ENCODE measurements at regions not wholly inside any gene's neighbourhood (a gene's known extent, or its start where the extent isn't known, plus 50 kb on each side); places are given as distances from the start of the nearest gene placed in this dataset.

DNA sequence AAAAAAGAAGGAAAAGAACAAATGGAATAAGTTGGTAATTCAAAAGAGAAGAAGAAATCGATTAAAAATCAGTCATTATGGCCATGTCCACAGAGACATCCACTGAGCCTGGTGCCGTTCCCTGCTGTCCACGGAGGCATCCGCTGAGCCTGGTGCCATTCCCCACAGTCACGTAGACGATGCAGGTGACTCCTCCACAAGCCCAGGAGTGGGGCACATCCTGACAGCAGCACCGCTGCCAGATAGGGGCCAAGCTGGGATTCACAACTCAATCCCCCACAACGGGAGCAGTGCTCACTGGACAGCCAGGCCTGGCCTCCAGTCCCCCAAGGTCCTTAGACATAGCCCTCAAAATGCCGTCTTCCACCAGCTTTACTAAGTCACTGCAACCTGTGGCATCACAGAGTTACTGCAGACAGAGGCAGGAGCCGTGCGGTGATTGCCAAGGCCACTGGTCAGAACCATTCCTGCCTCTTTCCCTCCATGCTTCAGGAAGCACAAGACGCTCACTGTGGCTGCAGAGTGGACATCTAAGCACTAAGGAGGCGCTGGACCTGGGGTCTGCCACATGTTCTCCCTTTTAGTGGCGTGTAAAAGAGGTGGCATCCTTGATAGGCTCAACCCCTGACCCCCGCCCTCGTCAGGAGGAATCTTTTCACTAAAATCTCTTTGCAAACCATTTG, 131.5 kb upstream of the SPACA7 start:
- no peak overlapping the region for H3K27ac Mint-ChIP-seq
- no peaks in the 10 kb centered on the region for H3K4me1 Mint-ChIP-seq
- no peaks in the 10 kb centered on the region for H3K27me3 Mint-ChIP-seq
- no peak for ATAC-seq (replicated peaks)
- no peaks in the 10 kb centered on the region for H3K36me3 Mint-ChIP-seq (ENCODE audit: low read depth)
- H3K4me3 Mint-ChIP-seq, result no peak overlapping the region
- H3K9me3 Mint-ChIP-seq, result no peaks in the 10 kb centered on the region

DNA sequence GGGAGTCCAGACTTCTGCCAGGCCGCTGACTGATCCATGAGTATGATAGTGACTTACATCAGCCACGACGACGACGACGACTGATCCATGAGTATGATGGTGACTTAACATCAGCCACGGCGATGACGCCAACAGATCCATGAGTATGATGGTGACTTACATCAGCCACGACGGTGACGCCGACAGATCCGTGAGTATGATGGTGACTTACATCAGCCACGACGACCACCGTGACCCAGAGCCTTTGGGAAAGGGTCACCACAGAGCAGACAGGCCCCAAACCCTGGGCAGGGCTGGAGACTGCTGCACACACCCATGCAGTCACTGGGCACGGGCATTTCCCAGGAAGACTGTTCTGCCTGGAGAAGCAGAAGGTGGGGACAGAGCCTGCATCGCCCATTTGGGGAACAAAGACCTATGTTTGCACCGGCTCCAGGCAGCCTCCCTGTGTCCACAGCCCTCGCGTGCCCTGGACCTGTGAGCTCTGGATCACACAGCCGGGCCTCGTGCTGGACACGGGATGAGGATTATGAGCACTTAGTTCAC, 130.9 kb upstream of the SPACA7 start:
- Mint-ChIP-seq H3K9me3 (no peaks in the 10 kb centered on the region), H3K36me3 (ENCODE audit: low read depth) (no peaks in the 10 kb centered on the region), H3K27me3 (peaks cover 4% of the 10 kb centered on the region), H3K27ac (no peak overlapping the region), H3K4me1 (no peaks in the 10 kb centered on the region), H3K4me3 (no peak overlapping the region)
- ATAC-seq (replicated peaks), result no peak

DNA sequence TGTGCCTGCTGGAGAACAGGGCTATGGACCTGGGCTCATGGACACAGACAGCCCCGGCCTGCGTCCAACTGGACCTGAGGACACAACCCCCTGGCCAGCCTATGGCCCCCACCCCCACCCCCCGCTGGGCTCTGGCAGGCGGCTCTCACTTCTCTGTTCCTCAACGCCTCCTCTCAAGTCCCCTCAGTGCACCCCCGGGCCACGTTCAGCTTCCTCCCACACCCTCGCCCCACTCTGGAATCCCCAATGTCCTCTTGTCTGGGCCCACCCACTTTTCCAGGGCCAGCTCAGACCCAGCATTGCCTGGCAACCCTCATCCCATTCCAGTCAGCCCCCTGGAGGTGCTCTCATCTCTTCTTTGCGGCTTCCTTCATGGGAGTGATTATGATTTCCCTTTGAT, 130.2 kb upstream of the SPACA7 start:
- no peak overlapping the region for H3K27ac Mint-ChIP-seq
- H3K9me3 Mint-ChIP-seq, result no peaks in the 10 kb centered on the region
- ATAC-seq (replicated peaks), result no peak

DNA sequence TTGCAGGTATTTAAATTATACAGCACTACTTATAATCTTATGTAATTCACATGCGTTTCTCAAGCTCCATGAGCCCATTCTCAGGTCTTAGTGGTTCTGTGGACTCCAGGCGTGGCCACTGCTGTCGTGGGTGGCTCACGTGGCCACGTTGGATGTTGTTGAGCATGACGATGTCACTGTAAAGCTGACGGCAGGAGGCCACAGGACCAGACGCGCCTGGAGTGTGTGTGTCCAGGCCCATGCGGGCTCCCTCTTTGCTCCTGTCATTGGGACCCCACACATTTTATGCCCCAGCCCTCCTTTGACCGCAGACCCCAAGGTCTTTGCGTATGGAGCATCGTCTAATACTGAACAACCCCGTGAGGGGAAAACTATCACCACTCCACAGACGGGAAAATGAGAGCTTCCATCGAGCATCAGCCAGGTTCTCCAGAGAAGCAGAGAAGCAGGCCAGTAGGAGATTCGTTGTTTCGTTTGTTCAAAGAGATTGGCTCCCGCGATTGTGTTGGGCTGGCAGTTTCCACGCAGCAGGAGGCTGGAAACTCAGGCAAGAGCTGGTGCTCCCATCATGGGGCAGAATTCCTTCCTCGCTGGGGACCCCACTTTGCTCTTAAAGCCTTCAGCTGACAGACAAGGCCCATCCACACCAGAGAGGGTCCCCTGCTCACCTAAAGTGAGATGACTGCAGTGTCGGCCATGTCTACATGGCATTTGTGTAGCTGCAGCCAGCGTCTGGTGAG, 129.3 kb upstream of the SPACA7 start:
- no peak for ATAC-seq (replicated peaks)
- no peaks in the 10 kb centered on the region for H3K4me1 Mint-ChIP-seq
- no peaks in the 10 kb centered on the region for H3K9me3 Mint-ChIP-seq
- peaks cover 4% of the 10 kb centered on the region for H3K27me3 Mint-ChIP-seq
- H3K36me3 Mint-ChIP-seq (ENCODE audit: low read depth), result no peaks in the 10 kb centered on the region
- H3K27ac Mint-ChIP-seq, result no peak overlapping the region
- H3K4me3 Mint-ChIP-seq, result no peak overlapping the region

More for the DNA sequence above, 130.2 kb upstream of the SPACA7 start:
- H3K4me1 Mint-ChIP-seq, result no peaks in the 10 kb centered on the region
- H3K36me3 Mint-ChIP-seq (ENCODE audit: low read depth), result no peaks in the 10 kb centered on the region
- peaks cover 4% of the 10 kb centered on the region for H3K27me3 Mint-ChIP-seq
- no peak overlapping the region for H3K4me3 Mint-ChIP-seq

DNA sequence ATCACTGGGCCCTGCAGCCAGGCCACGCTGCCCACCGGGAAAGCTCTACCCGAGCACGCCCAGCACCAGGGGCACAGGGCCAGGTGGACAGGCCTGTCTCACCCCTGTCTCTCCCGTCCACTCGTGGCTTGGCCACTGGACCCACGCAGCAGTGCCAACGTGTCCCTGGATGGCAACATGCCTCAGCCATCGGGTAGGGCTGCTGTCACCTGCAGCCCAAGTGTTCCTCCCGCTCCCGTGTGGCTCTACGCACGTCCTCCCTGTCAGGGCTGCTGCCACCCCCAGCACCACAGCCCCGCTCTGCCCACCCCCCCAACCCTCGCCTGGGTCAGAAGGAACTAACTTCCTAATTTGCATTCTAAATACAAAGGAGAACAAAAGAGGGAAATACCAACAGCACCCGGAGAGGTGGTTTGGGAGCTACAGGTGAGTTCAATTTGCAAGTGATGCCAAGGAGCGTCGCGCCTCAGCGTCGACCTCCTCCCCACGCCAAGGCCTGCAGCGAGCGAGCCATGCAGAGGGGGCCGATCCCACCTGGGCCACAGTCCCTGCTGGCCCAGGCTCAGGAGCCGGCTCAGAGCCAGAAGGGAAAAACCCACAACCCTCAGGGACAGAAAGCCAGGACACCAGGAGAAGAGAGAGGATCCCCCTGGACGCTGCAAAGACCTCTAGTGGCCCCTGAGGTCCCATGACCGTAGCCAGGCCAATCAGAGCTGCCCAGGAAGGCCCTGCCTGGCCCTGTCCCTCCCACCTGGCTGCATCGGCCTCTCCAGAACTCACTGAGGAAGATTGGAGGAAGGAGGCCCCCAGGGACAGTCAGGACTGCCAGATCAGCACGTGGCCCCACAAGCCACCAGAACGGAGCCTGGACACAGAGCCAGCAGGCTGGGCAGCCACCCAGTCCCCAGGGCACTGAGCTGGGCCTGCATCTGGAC, 128.4 kb upstream of the SPACA7 start:
- H3K4me1 Mint-ChIP-seq, result no peaks in the 10 kb centered on the region
- H3K27ac Mint-ChIP-seq, result no peak overlapping the region
- H3K27me3 Mint-ChIP-seq, result peaks cover 4% of the 10 kb centered on the region
- no peaks in the 10 kb centered on the region for H3K36me3 Mint-ChIP-seq (ENCODE audit: low read depth)
- H3K9me3 Mint-ChIP-seq, result no peaks in the 10 kb centered on the region
- no peak overlapping the region for H3K4me3 Mint-ChIP-seq
- no peak for ATAC-seq (replicated peaks)

DNA sequence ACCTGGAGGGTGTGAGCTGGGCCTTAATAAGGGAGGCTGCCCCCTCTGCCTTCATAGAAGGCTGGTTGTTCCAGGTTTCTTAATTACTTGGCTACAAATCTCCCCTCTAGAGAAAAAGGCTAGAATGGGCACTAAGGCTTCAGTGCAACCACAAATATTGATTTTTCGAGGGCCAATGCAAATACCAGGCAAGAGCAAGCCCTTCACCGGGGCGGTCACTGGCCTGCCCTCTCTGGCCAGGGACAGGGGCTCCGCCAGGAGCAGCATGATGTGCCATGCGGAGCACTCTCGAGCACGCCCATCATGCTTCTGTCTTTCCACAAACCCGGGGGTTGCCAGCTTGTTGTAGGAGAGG, 127.8 kb upstream of the SPACA7 start:
- H3K9me3 Mint-ChIP-seq, result no peaks in the 10 kb centered on the region
- H3K4me3 Mint-ChIP-seq, result no peak overlapping the region
- no peaks in the 10 kb centered on the region for H3K36me3 Mint-ChIP-seq (ENCODE audit: low read depth)
- ATAC-seq (replicated peaks), result no peak
- H3K4me1 Mint-ChIP-seq, result no peaks in the 10 kb centered on the region
- no peak overlapping the region for H3K27ac Mint-ChIP-seq
- peaks cover 4% of the 10 kb centered on the region for H3K27me3 Mint-ChIP-seq

DNA sequence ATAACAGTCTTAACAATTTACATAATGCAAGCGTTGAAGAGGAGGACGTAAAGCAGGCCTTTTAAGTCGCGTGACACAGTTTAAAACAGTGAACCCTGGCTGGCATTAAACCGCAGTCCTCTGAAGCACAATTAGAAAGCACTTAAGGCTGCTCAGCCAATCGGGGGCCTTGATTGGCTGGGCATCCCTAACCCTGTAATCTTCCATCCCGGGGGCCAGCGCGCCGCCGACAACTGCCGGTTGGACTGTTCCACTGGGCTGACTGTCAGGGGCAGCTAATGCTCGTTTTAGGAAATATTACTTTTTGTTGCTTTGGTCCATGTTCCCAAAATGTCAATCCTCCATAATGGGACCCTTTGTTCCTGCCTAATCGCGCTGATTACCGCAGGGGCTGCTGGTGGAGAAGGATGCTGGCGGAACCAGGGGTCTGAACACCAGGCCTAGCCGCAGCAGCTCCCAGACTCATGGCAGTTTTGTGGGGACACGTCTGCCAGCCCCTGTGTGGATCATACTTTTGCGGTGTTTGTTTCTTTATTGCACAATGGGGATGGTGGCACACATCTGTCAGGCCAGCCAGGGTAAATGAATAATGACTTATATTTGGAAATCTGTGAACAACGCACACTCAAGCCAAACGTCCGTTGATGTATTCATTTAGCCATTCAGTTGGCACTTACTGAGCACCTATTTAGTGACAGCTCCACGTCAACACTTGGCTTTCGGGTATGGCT, 127.1 kb upstream of the SPACA7 start:
- no peak for ATAC-seq (replicated peaks)
- H3K4me3 Mint-ChIP-seq, result no peak overlapping the region
- H3K36me3 Mint-ChIP-seq (ENCODE audit: low read depth), result no peaks in the 10 kb centered on the region
- no peaks in the 10 kb centered on the region for H3K9me3 Mint-ChIP-seq
- H3K27ac Mint-ChIP-seq, result no peak overlapping the region
- no peaks in the 10 kb centered on the region for H3K4me1 Mint-ChIP-seq
- peaks cover 4% of the 10 kb centered on the region for H3K27me3 Mint-ChIP-seq

DNA sequence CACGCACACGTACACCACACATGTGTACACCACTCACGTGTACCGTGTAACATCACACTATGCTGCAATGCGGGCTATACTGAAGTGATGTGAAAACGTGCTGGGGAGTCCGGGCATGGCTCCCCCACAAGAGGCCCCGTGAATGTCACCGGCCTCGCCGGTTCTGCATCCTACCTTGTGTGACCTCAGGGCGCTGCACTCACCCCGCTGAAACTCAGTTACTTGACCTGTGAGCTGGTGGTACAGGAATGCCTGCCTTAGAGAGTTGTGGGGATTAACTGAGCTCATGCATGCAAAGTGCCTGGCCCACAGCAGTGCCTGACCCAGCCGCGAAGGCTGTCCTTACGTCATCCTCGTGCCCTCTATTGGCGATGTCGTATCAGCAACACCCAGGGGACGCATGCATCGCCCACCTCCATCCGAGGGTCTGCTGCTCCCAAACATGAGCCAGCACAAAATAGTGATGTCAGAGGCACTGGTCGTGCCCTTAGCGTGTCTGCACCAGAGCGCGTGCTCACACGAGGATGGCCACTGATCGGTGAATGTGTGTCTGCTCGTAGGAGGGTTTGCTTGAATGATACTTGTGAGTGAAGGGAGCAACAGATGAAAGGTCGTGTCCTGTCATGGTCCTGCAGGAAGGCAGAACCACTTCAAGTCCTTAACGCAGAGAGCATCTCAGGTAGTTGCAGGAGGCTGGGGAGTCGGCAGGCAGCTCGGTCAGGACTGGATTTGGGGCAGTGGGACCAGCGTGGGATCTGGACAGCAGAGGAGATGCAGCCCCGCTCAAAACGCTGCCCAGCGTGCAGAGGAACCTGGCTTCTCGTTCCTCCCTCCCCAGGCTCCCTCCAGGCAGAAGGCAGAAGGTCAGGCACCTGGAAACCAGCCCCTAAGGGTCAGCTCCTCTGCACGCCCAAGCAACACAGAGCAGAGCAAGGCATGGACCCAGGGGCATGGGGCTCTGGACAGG, 126.2 kb upstream of the SPACA7 start:
- H3K4me1 Mint-ChIP-seq, result no peaks in the 10 kb centered on the region
- peaks cover 5% of the 10 kb centered on the region for H3K27me3 Mint-ChIP-seq
- H3K9me3 Mint-ChIP-seq, result peaks cover under 1% of the 10 kb centered on the region
- no peak overlapping the region for H3K27ac Mint-ChIP-seq
- no peak for ATAC-seq (replicated peaks)
- no peak overlapping the region for H3K4me3 Mint-ChIP-seq
- no peaks in the 10 kb centered on the region for H3K36me3 Mint-ChIP-seq (ENCODE audit: low read depth)

DNA sequence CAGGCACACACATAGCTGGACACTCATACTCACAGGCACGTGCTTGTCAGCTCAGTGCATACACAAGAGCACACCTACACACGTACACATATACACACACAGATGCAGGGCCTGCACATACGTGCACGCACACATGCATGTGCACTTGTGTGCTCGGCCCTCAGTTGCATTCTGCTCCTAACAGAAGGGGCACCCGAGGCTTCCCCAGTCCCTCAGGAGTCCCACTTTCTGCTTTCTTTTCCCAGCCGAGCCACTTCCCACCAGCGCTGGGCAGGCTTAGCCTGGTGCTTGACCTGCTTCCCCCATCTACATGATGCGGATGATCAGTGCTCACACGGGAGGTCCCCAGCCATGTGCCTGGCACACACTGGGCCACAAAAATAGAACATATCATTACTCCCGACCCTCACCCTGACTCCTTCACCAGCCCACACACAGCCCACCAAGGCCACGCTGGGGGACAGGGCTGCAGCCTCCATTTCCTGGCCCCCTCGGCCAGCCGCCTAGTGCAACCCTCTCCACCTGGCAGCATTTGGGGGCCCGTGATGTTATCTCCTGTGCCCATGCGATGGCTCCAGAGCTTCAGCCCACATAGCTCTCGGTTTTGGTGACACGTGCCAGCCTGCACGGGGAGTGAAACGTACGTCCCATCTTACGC, 125.2 kb upstream of the SPACA7 start:
- peaks cover 4% of the 10 kb centered on the region for H3K9me3 Mint-ChIP-seq
- peaks cover 8% of the 10 kb centered on the region for H3K27me3 Mint-ChIP-seq
- no peak overlapping the region for H3K4me3 Mint-ChIP-seq
- H3K27ac Mint-ChIP-seq, result no peak overlapping the region
- no peaks in the 10 kb centered on the region for H3K4me1 Mint-ChIP-seq
- H3K36me3 Mint-ChIP-seq (ENCODE audit: low read depth), result no peaks in the 10 kb centered on the region
- no peak for ATAC-seq (replicated peaks)

DNA sequence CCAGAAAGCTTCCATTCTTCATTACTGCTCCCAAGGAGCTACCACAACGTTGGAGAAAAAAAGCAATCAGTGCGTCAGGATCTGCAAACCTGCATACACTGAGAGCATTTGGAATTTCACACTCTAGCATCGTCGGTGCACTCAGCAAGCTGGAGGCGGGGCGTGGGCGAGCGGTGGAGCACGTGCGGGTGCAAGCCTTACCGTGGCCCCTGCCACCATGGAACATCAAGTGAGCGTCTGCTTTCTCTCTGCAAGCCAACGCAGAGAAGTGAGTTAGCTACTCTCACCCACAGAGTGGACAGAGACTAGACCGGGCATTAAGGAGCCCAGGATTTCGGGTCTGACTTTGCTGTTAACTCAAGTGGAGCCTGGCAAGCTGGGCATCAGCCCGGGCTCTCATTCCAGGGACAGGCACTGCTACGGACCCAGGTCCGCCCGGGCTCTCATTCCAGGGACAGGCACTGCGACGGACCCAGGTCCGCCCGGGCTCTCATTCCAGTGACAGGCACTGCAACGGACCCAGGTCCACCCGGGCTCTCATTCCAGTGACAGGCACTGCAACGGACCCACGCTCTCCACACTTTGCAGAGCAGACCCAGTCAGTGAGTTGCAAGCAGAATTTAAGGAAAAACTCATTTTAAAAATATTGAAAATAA, 124.1 kb upstream of the SPACA7 start:
- H3K4me1 Mint-ChIP-seq, result no peaks in the 10 kb centered on the region
- H3K9me3 Mint-ChIP-seq, result peaks cover 4% of the 10 kb centered on the region
- H3K27me3 Mint-ChIP-seq, result peaks cover 8% of the 10 kb centered on the region
- ATAC-seq (replicated peaks), result no peak
- H3K36me3 Mint-ChIP-seq (ENCODE audit: low read depth), result no peaks in the 10 kb centered on the region
- no peak overlapping the region for H3K4me3 Mint-ChIP-seq
- no peak overlapping the region for H3K27ac Mint-ChIP-seq

DNA sequence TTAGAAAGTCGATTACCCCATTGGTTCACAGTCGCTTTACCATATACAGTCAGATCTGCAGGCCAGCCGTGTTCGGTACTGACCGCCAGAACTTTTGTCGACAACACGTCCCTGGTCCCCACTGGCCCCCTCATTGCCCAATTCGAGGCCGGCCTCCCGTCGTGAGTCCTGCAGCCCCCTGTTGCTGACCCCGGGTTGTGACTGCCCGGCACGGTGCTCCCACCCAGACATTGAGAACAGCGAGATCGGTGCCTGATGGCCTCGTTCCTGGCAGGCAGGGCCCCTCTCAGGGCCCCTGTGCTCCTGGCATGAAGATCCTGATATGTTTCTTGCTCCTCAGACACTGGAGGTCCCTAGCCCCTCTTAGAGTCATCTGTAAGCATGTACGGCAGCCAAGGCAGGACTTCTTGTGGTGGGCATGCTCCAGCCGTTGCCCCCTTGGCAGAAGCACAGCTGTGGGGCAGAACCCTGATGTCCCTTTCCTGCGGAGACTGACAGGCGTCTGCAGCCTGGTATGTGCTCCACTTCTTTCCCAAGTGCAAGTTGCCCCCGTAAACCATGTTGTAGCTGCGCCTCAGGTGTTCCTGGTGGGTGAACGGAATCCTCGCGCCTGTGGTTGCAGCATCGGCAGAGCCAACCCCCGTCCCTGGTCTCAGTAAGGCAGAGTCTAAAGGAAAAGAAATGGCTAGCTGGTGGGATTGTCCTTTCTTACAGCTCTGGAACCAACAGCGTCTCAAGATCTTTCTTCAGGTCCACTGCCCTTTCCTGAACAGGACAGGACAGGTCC, 123.2 kb upstream of the SPACA7 start:
- no peak overlapping the region for H3K4me3 Mint-ChIP-seq
- ATAC-seq (replicated peaks), result no peak
- H3K27me3 Mint-ChIP-seq, result peaks cover 8% of the 10 kb centered on the region
- H3K9me3 Mint-ChIP-seq, result peaks cover 4% of the 10 kb centered on the region
- H3K36me3 Mint-ChIP-seq (ENCODE audit: low read depth), result no peaks in the 10 kb centered on the region
- H3K27ac Mint-ChIP-seq, result no peak overlapping the region
- H3K4me1 Mint-ChIP-seq, result no peaks in the 10 kb centered on the region

DNA sequence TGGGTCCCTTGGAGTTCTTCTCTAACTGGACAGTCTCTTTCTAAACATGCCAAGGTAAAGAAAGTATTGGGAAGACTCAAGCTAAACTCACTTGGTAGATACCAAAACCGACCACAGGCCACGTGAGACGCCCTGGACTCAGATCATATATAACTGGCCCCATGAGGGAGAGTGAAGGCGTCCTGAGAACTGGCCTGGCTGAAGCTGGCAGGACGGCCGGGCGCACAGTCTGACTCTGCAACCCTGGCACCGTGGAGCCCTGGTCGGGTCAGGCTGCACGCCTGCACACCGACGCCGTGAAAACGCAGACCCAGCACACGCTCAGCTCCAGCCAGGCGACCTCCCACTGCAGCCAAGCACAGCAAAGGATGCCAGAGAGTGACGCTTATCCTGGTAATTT, 122.5 kb upstream of the SPACA7 start:
- Mint-ChIP-seq H3K4me3 (no peak overlapping the region), H3K9me3 (peaks cover 4% of the 10 kb centered on the region), H3K27ac (no peak overlapping the region), H3K27me3 (peaks cover 8% of the 10 kb centered on the region), H3K4me1 (no peaks in the 10 kb centered on the region), H3K36me3 (ENCODE audit: low read depth) (no peaks in the 10 kb centered on the region)
- ATAC-seq (replicated peaks), result no peak

Data from activated T-helper 17 cell treated with anti-CD3 and anti-CD28 coated beads, Interleukin-2, amount 50 U/mL, for 72 hours (primary cell).